HCT116 (cell line): ENCODE measurements at regions not wholly inside any gene's neighbourhood (a gene's known extent, or its start where the extent isn't known, plus 50 kb on each side); places are given as distances from the start of the nearest gene placed in this dataset.

ENCODE experiments used
- ATAC-seq: fragments of 200-7000 bp; cut with Tn5 transposase; 2 replicates; pipeline ENCODE4 v1.9.1; 2020; ENCODE audit warnings: mild to moderate bottlenecking, moderate library complexity
- BruUV-seq: library from RNA; stranded (reverse); fragments of 400-500 nt; replicated peaks from 2 replicates; lab custom pipeline; 2021; lab: Mats Ljungman, UMichigan
- CTCF ChIA-PET: fragments of 300-600 bp; sonication (Branson Sonifier 250); formaldehyde crosslinking; loops from one replicate; lab custom pipeline; 2021; ENCODE audit warnings: antibody characterized with exemption; lab: Charles Lee
- POLR2A ChIA-PET: fragments of 300-600, 350-600 bp; sonication (Branson Sonifier 250); formaldehyde crosslinking; loops from one replicate; lab custom pipeline; 2021; ENCODE audit warnings: antibody characterized with exemption; lab: Charles Lee
- RAD21 ChIA-PET, 2 experiments: fragments of 300-600 bp; sonication (Branson Sonifier 250); formaldehyde crosslinking; loops; one replicate each; lab custom pipeline; 2023; ENCODE audit warnings: low total read pairs in 2 of 2; ENCODE audit not compliant: uncharacterized antibody in 2 of 2, unreplicated experiment in 2 of 2, low non-redundant PET in 1 of 2; lab: Charles Lee
- DNase-seq: peaks from one replicate; pipeline ENCODE4 v3.0.0-alpha.2; 2010; ENCODE audit warnings: low read depth, low spot score
- H2AFZ ChIP-seq: fragments of 200-600 bp; shearing (Covaris generic), sonication (generic); 2 replicates; pipeline ENCODE4 v1.6.1; 2017; ENCODE audit warnings: low read depth, mixed run types, mixed read lengths, antibody characterized with exemption, low read length; ENCODE audit not compliant: poor library complexity, severe bottlenecking
- H3K27ac ChIP-seq: 2 replicates; pipeline ENCODE4 v1.5.1; 2012; ENCODE audit warnings: low read depth, low read length
- H3K27me3 ChIP-seq: fragments of 200-600 bp; sonication (generic); 2 replicates; pipeline ENCODE4 v1.6.1; 2016; ENCODE audit warnings: mixed run types, low read length, mixed read lengths; ENCODE audit not compliant: insufficient read depth
- H3K36me3 ChIP-seq, 2 experiments: fragments of 200-500 bp in 1 of 2; fragments of 200-600 bp in 1 of 2; sonication (Bioruptor generic) in 1 of 2; sonication (generic) in 1 of 2; 2 replicates each; pipeline versions ENCODE4 v1.5.1 to v1.6.1; 2014 to 2016; ENCODE audit warnings: low read length in 2 of 2, inconsistent platforms in 1 of 2, mixed read lengths in 1 of 2, mixed run types in 1 of 2; ENCODE audit not compliant: insufficient read depth in 2 of 2, control insufficient read depth in 1 of 2
- H3K4me1 ChIP-seq, 2 experiments: fragments of 200-600 bp in 1 of 2; sonication (generic) in 1 of 2; 2 replicates each; pipeline versions ENCODE4 v1.5.1 to v1.6.1; 2012 to 2017; ENCODE audit warnings: low read length in 2 of 2, inconsistent platforms in 1 of 2, mild to moderate bottlenecking in 1 of 2, mixed read lengths in 1 of 2, mixed run types in 1 of 2, moderate library complexity in 1 of 2; ENCODE audit not compliant: insufficient read depth in 2 of 2, control insufficient read depth in 1 of 2
- H3K4me2 ChIP-seq: fragments of 200-600 bp; sonication (generic); 2 replicates; pipeline ENCODE4 v1.6.1; 2017; ENCODE audit warnings: mixed run types, low read length, mixed read lengths
- H3K4me3 ChIP-seq, 2 experiments: fragments of 200-600 bp in 1 of 2; sonication (generic) in 1 of 2; replicated peaks in 1 of 2; 2 replicates each; pipeline ENCODE4 v1.5.1; 2011 to 2016; ENCODE audit warnings: low read length in 2 of 2, control low read depth in 1 of 2, low read depth in 1 of 2, mild to moderate bottlenecking in 1 of 2, mixed read lengths in 1 of 2, mixed run types in 1 of 2
- H3K79me2 ChIP-seq: fragments of 200-600 bp; sonication (generic); 2 replicates; pipeline ENCODE4 v1.6.1; 2017; ENCODE audit warnings: mild to moderate bottlenecking, mixed run types, low read length, moderate library complexity, mixed read lengths; ENCODE audit not compliant: insufficient read depth
- H3K9ac ChIP-seq: fragments of 200-600 bp; sonication (generic); 2 replicates; pipeline ENCODE4 v1.6.1; 2016; ENCODE audit warnings: low read length, mixed read lengths
- H3K9me2 ChIP-seq: fragments of 200-600 bp; sonication (generic), shearing (Covaris generic); 2 replicates; pipeline ENCODE4 v1.6.1; 2017; ENCODE audit warnings: mixed run types, mild to moderate bottlenecking, moderate library complexity; ENCODE audit not compliant: insufficient read depth
- H3K9me3 ChIP-seq, 2 experiments: fragments of 200-500 bp in 1 of 2; fragments of 200-600 bp in 1 of 2; sonication (Bioruptor generic) in 1 of 2; sonication (generic) in 1 of 2; 2 replicates each; pipeline ENCODE4 v1.6.1; 2014 to 2017; ENCODE audit warnings: low read length in 2 of 2, mixed read lengths in 2 of 2, inconsistent platforms in 1 of 2, low read depth in 1 of 2, mild to moderate bottlenecking in 1 of 2, mixed run types in 1 of 2, moderate library complexity in 1 of 2; ENCODE audit not compliant: control insufficient read depth in 1 of 2, insufficient read depth in 1 of 2
- H4K20me1 ChIP-seq: fragments of 200-600 bp; sonication (generic), shearing (Covaris generic); 2 replicates; pipeline ENCODE4 v1.6.1; 2017; ENCODE audit warnings: mixed run types, mild to moderate bottlenecking, moderate library complexity; ENCODE audit not compliant: insufficient read depth
- CBX3 ChIP-seq: IDR thresholded peaks from 2 replicates; pipeline ENCODE4 v1.6.1; 2012; ENCODE audit warnings: low read depth
- RAD21 ChIP-seq: IDR thresholded peaks from 2 replicates; pipeline ENCODE4 v1.6.1; 2012; ENCODE audit warnings: low read depth, mild to moderate bottlenecking
- YY1 ChIP-seq: IDR thresholded peaks from 2 replicates; pipeline ENCODE4 v1.6.1; 2011; ENCODE audit warnings: low read length, low read depth, moderate library complexity, mild to moderate bottlenecking; ENCODE audit not compliant: insufficient replicate concordance; ENCODE audit errors: extremely low read depth
- ZFX ChIP-seq: fragments of 450-650 bp; IDR thresholded peaks from 2 replicates; pipeline ENCODE4 v1.6.1; 2017
- intact Hi-C: fragments of 100-400 bp; cut with micrococcal nuclease; formaldehyde crosslinking; loops from 2 replicates; pipeline ENCODE4 v1.10.0; 2022
- TF ChIP-seq, protein P1 (sequence below), 3 experiments: fragments of 200-600 bp in 1 of 3; sonication (generic) in 1 of 3; IDR thresholded peaks in 2 of 3; conservative IDR thresholded peaks in 1 of 3; 2 replicates each; pipeline ENCODE4 v1.5.1; 2012 to 2017; ENCODE audit warnings: low read depth in 2 of 3, low read length in 2 of 3, antibody characterized with exemption in 1 of 3, borderline replicate concordance in 1 of 3, control low read depth in 1 of 3, mild to moderate bottlenecking in 1 of 3, mixed read lengths in 1 of 3, mixed run types in 1 of 3, moderate library complexity in 1 of 3; ENCODE audit not compliant: insufficient read depth in 1 of 3

DNA sequence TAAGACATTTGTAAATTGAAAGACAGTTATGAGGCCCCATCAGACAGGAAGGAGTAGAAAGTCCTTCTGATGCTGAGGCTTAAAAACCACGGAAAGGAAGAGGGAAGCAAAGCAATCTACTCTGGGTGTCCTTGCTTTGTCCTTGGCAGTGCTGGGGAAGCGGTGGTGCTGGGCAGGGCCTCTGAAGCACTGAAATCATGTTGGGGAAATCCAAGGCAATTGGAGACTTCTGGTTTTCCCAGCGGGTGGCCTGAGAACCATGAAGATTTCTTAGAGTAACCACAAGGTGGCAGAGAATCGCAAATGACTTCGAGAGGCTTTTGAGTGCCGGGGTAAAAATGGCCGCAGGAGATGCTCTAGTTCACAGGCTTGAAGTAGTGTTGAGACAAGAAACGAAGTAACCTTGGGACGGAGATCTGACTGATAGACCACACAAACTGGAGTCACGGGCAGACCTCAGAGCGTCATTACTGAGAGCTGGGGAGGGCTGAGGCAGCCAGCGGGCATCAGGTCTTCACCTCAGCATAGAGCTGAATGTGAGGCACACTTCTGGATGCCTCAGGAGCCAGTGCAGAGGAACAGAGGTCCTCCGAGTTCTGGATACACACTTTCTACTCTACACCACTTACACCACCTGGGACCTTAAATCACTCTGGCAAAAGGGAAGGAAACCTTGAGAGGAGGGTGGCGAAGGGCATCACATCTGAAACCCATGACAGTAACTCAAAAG is 130.7 kb upstream of the GPRIN3 start:
- H3K79me2 ChIP-seq, result no peaks in the 10 kb centered on the region
- H2AFZ ChIP-seq, result peak overlapping the region; percentile 94
- peak overlapping the region; percentile 14; the same call in 1 of the 2 replicates for H3K4me2 ChIP-seq
- CTCF ChIA-PET, result interaction anchor here (1.2 to 2.1 kb wide), 2 partner anchors 212 to 464 kb away, joined by 3 to 9 read pairs; no protein-coding TSS in a partner anchor
- no peaks in the 10 kb centered on the region for H3K27me3 ChIP-seq
- peaks cover 0 to 6% of the 10 kb centered on the region in 2 experiments; a peak in 1 of 4 replicates for H3K4me1 ChIP-seq
- POLR2A ChIA-PET, result no interaction called here
- intact Hi-C loops, result loop anchor here (1.0 to 10.0 kb wide), 2 partner anchors 183 to 464 kb away; no protein-coding TSS in a partner anchor
- RAD21 ChIA-PET, result no interaction called here
- no peaks in the 10 kb centered on the region for H3K9me2 ChIP-seq
- TF ChIP-seq YY1 (peak; percentile 87), ZFX (no peak), CBX3 (0 out of 2 replicates have a peak, but pooled peaks have one; percentile 62), RAD21 (peak; percentile 47)
- TF ChIP-seq, protein P1, sequence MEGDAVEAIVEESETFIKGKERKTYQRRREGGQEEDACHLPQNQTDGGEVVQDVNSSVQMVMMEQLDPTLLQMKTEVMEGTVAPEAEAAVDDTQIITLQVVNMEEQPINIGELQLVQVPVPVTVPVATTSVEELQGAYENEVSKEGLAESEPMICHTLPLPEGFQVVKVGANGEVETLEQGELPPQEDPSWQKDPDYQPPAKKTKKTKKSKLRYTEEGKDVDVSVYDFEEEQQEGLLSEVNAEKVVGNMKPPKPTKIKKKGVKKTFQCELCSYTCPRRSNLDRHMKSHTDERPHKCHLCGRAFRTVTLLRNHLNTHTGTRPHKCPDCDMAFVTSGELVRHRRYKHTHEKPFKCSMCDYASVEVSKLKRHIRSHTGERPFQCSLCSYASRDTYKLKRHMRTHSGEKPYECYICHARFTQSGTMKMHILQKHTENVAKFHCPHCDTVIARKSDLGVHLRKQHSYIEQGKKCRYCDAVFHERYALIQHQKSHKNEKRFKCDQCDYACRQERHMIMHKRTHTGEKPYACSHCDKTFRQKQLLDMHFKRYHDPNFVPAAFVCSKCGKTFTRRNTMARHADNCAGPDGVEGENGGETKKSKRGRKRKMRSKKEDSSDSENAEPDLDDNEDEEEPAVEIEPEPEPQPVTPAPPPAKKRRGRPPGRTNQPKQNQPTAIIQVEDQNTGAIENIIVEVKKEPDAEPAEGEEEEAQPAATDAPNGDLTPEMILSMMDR (IDR thresholded peaks at IDR 0.05 in 2 of 3, conservative IDR thresholded peaks at IDR 0.05 in 1 of 3; ENCODE audit: borderline replicate concordance in 1 of 3, insufficient read depth in 1 of 3, low read depth in 2 of 3, low read length in 2 of 3), result peak; percentile 49 to 55 (median 53)
- H3K27ac ChIP-seq, result no peak overlapping the region
- peak; percentile 72 for DNase-seq
- H3K4me3 ChIP-seq, result no peak overlapping the region
- no TSS peak for BruUV-seq
- no peaks in the 10 kb centered on the region for H3K9me3 ChIP-seq
- no peak overlapping the region for H3K9ac ChIP-seq
- H3K36me3 ChIP-seq, result no peaks in the 10 kb centered on the region
- no peaks in the 10 kb centered on the region for H4K20me1 ChIP-seq
- peak; percentile 86 for ATAC-seq
